Smooth muscle cell (in vitro differentiated cells): ENCODE measurements at regions not wholly inside any gene's neighbourhood (a gene's known extent, or its start where the extent isn't known, plus 50 kb on each side); places are given as distances from the start of the nearest gene placed in this dataset.

Experiments used
- DNase-seq: peaks from one replicate; lab custom pipeline; 2025; ENCODE audit not compliant: unreplicated experiment; lab: John Stamatoyannopoulos, UW
- H2AFZ ChIP-seq: fragments of 200-600 bp; sonication (generic); 2 replicates; pipeline ENCODE4 v1.6.0; 2016; ENCODE audit warnings: antibody characterized with exemption, low read depth, mild to moderate bottlenecking
- H3F3A ChIP-seq: fragments of 200-600 bp; sonication (generic); 2 replicates; pipeline ENCODE4 v1.6.0; 2017; ENCODE audit warnings: antibody characterized with exemption, low read depth
- H3K27ac ChIP-seq: fragments of 200-600 bp; sonication (generic); 2 replicates; pipeline ENCODE4 v1.5.1; 2016; ENCODE audit warnings: low read depth, mild to moderate bottlenecking
- H3K27me3 ChIP-seq: fragments of 200-600 bp; sonication (generic); 2 replicates; pipeline ENCODE4 v1.6.1; 2016; ENCODE audit warnings: low read depth, mild to moderate bottlenecking
- H3K36me3 ChIP-seq: fragments of 200-600 bp; sonication (generic); 2 replicates; pipeline ENCODE4 v1.5.1; 2016; ENCODE audit warnings: low read depth
- H3K4me1 ChIP-seq: fragments of 200-600 bp; sonication (generic); 2 replicates; pipeline ENCODE4 v1.5.1; 2016; ENCODE audit warnings: low read depth
- H3K4me2 ChIP-seq: fragments of 200-600 bp; sonication (generic); 2 replicates; pipeline ENCODE4 v1.6.0; 2016; ENCODE audit warnings: mild to moderate bottlenecking
- H3K4me3 ChIP-seq: fragments of 200-600 bp; sonication (generic); 2 replicates; pipeline ENCODE4 v1.5.1; 2016; ENCODE audit warnings: mild to moderate bottlenecking
- H3K79me2 ChIP-seq: fragments of 200-600 bp; sonication (generic); 2 replicates; pipeline ENCODE4 v1.6.0; 2016; ENCODE audit warnings: low read depth, mild to moderate bottlenecking
- H3K9ac ChIP-seq: fragments of 200-600 bp; sonication (generic); 2 replicates; pipeline ENCODE4 v1.6.0; 2016; ENCODE audit warnings: low read depth
- H3K9me3 ChIP-seq: fragments of 200-600 bp; sonication (generic); replicated peaks from 2 replicates; pipeline ENCODE4 v1.5.1; 2016; ENCODE audit warnings: low read depth
- H4K20me1 ChIP-seq: fragments of 200-600 bp; sonication (generic); 2 replicates; pipeline ENCODE4 v1.6.0; 2016; ENCODE audit warnings: low read depth
- WGBS: methylation state at CpG from one replicate; pipeline ENCODE4 v1.1.7; 2016; ENCODE audit warnings: low lambda C conversion rate; 5-methylcytosine and 5-hydroxymethylcytosine counted together
- TF ChIP-seq, protein P1 (sequence below): fragments of 200-600 bp; sonication (generic); IDR thresholded peaks from 2 replicates; pipeline ENCODE4 v1.5.1; 2017; ENCODE audit warnings: borderline replicate concordance, mild to moderate bottlenecking, antibody characterized with exemption; ENCODE audit not compliant: insufficient read depth, poor library complexity, severe bottlenecking

DNA sequence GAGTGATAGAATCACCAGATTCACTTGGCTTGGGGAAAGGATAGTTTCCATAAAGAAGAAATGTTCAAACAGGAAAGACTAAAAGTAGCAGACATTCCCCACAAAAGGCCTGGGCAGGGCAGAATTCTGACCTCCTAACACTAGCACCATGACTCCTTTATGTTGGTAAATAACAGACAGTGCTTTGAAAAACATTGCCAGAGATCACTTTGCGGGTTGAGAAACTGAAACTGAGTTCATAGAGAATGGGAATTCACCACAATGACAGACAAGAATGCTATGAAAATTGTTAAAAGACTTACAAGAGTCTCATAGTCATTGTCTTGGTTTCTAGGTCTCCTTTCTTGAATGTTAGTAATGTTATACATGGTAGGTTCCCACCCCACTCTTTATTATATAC is 172.5 kb upstream of the GLRA1 start:
- no peak overlapping the region for H3K27ac ChIP-seq
- no peaks in the 10 kb centered on the region for H3F3A ChIP-seq
- no peaks in the 10 kb centered on the region for H3K79me2 ChIP-seq
- H3K4me3 ChIP-seq = no peak overlapping the region
- no peaks in the 10 kb centered on the region for H3K27me3 ChIP-seq
- H2AFZ ChIP-seq = no peak overlapping the region
- H3K9me3 ChIP-seq = no peaks in the 10 kb centered on the region
- no peaks in the 10 kb centered on the region for H3K36me3 ChIP-seq
- H4K20me1 ChIP-seq = no peaks in the 10 kb centered on the region
- DNase-seq = no peak
- no peak overlapping the region for H3K9ac ChIP-seq
- TF ChIP-seq, protein P1, sequence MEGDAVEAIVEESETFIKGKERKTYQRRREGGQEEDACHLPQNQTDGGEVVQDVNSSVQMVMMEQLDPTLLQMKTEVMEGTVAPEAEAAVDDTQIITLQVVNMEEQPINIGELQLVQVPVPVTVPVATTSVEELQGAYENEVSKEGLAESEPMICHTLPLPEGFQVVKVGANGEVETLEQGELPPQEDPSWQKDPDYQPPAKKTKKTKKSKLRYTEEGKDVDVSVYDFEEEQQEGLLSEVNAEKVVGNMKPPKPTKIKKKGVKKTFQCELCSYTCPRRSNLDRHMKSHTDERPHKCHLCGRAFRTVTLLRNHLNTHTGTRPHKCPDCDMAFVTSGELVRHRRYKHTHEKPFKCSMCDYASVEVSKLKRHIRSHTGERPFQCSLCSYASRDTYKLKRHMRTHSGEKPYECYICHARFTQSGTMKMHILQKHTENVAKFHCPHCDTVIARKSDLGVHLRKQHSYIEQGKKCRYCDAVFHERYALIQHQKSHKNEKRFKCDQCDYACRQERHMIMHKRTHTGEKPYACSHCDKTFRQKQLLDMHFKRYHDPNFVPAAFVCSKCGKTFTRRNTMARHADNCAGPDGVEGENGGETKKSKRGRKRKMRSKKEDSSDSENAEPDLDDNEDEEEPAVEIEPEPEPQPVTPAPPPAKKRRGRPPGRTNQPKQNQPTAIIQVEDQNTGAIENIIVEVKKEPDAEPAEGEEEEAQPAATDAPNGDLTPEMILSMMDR = no peak
- H3K4me1 ChIP-seq = no peaks in the 10 kb centered on the region
- H3K4me2 ChIP-seq = no peak overlapping the region
- WGBS = 41% methylated on average over 1 of the region's 1 CpG

DNA sequence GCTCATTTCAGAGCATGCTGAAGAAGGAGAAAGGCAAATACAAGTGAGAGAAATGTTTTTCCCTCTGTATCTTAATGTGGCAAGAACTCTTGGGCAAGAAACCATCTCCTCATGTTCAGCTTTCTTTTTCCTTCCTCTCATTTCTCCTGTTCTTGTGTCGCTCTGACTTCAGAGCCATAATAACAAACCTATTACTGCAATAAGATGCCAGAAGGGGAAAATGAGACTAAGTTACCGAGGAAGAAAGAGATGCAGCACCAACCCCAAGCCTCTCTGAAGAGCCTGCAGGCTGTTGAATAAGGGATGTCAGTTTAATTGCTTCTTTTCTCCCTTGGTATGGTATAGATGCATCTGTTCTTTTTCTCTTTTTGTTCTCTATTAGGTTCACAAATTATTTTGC is 170.1 kb upstream of the GLRA1 start:
- TF ChIP-seq, protein P1 = no peak
- H3F3A ChIP-seq = no peaks in the 10 kb centered on the region
- no peaks in the 10 kb centered on the region for H3K79me2 ChIP-seq
- H3K27me3 ChIP-seq = no peaks in the 10 kb centered on the region
- H4K20me1 ChIP-seq = no peaks in the 10 kb centered on the region
- H3K4me2 ChIP-seq = no peak overlapping the region
- no peak overlapping the region for H3K9ac ChIP-seq
- no peaks in the 10 kb centered on the region for H3K4me1 ChIP-seq
- H3K9me3 ChIP-seq = no peaks in the 10 kb centered on the region
- no peaks in the 10 kb centered on the region for H3K36me3 ChIP-seq
- H3K4me3 ChIP-seq = no peak overlapping the region
- WGBS = 90% methylated on average over 2 of the region's 2 CpGs
- H3K27ac ChIP-seq = no peak overlapping the region
- no peak for DNase-seq
- H2AFZ ChIP-seq = no peak overlapping the region

DNA sequence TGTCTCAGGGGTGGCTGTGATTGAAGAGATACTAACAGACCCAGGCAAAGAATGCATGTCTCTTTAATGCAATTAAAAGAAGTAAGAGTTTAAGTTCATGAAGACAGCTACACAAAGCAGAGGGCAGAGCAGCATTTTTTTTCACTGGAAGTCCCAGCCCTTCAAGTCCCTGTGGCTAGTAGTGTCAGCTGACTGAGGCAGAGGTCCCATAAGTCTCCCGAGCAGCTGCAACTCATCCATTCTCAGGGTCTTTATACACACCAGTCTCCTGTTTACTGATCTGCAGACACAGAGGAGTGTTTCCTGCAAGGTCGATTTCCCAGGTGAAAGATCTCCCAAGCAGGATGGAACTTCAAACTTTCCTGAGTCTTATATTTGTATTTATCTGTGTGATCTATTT is 169.4 kb upstream of the GLRA1 start:
- Histone ChIP-seq H2AFZ (no peak overlapping the region), H3K79me2 (no peaks in the 10 kb centered on the region), H4K20me1 (no peaks in the 10 kb centered on the region), H3K4me1 (no peaks in the 10 kb centered on the region), H3K4me2 (no peak overlapping the region), H3K9ac (no peak overlapping the region), H3F3A (no peaks in the 10 kb centered on the region), H3K4me3 (no peak overlapping the region), H3K9me3 (no peaks in the 10 kb centered on the region), H3K36me3 (no peaks in the 10 kb centered on the region), H3K27me3 (no peaks in the 10 kb centered on the region), H3K27ac (no peak overlapping the region)
- no peak for DNase-seq
- 81% methylated on average over 2 of the region's 2 CpGs for WGBS
- TF ChIP-seq, protein P1 = no peak

DNA sequence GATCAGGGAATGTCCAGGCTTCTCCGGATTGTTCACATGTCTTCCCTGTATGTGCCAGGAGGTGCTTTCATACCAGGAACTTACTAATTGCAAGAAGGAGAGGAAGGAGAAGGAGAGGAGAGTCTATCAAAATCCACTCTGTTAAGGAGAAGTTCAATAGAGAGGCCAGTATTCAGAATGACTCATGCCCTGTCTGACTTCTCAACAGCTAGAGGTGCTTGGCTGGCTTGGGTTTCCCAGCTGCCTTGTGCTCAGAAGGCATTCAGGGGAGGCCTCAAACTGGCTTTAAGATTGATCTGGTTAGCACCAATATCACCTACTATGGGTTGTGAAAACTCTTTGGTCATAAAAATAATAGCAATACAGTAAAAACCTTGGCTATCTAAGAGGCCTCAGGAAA is 167.9 kb upstream of the GLRA1 start:
- TF ChIP-seq, protein P1 = no peak
- H3K4me3 ChIP-seq = no peak overlapping the region
- no peak for DNase-seq
- H3K36me3 ChIP-seq = no peaks in the 10 kb centered on the region
- no peaks in the 10 kb centered on the region for H3K27me3 ChIP-seq
- H4K20me1 ChIP-seq = no peaks in the 10 kb centered on the region
- no peak overlapping the region for H3K9ac ChIP-seq
- WGBS = 81% methylated on average over 1 of the region's 1 CpG
- H3K79me2 ChIP-seq = no peaks in the 10 kb centered on the region
- H3K9me3 ChIP-seq = no peaks in the 10 kb centered on the region
- no peak overlapping the region for H3K4me2 ChIP-seq
- no peaks in the 10 kb centered on the region for H3K4me1 ChIP-seq
- no peak overlapping the region for H3K27ac ChIP-seq
- H3F3A ChIP-seq = no peaks in the 10 kb centered on the region
- no peak overlapping the region for H2AFZ ChIP-seq
